ENCODE measurements at regions not wholly inside any gene's neighbourhood (a gene's known extent, or its start where the extent isn't known, plus 50 kb on each side); places are given as distances from the start of the nearest gene placed in this dataset.

DNA sequence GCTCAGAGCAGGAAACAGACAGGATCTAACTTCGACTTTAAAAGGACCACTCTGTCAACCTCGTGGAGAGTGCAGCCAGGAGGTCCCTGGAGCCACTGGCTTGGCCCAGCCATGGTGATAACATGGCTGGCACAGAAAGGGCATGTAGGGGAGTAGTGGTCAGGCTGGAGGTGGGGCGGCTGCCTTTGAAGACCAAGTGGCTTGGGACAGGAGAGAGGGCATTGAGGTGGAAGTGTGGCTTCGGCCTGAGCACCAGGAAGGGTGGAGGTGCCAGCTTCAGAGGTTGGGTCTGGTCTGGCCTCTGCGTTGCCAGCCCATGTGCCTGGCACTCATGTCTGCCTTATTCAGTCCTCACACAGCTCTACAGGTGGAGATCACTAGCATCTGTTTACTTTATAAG lies 270.0 kb downstream of the NSG2 start:
- ChIA-PET CTCF (ENCODE audit: partially characterized antibody) (interaction anchor here (0.5 to 13.1 kb wide), 23 partner anchors 9 to 1003 kb away, joined by 3 to 187 read pairs (median 3); partner anchors contain the start of gene NSG2), POLR2A (ENCODE audit: partially characterized antibody) (no interaction called here)
- Histone ChIP-seq H2BK15ac (ENCODE audit: low read length) (no peak overlapping the region), H3K4me1 (replicated peaks in 1 of 4; ENCODE audit: control insufficient read depth in 3 of 4, insufficient read depth in 4 of 4, low read length in 3 of 4) (peaks cover 0 to 7% (median 0%) of the 10 kb centered on the region in 4 experiments; a peak in 1 of 7 replicates), H3K79me1 (ENCODE audit: low read depth, low read length) (no peaks in the 10 kb centered on the region), H3K27ac (ENCODE audit: low read depth, low read length) (no peak overlapping the region), H4K91ac (replicated peaks; ENCODE audit: insufficient read length, low read length) (no peak overlapping the region), H3K23me2 (ENCODE audit: low read depth, low read length) (peaks cover 4% of the 10 kb centered on the region; the same call in 1 of the 2 replicates), H3K27me3 (replicated peaks in 1 of 4; ENCODE audit: control insufficient read depth in 3 of 4, extremely low read depth in 1 of 4, insufficient read depth in 3 of 4, low read length in 3 of 4) (peaks cover 0 to 13% (median 7%) of the 10 kb centered on the region in 4 experiments; a peak in 5 of 7 replicates), H3K4me2 (ENCODE audit: insufficient read depth in 1 of 2, low read depth in 2 of 2, low read length in 2 of 2) (no peak overlapping the region), H3K23ac (ENCODE audit: insufficient read length) (no peak overlapping the region), H3K4ac (replicated peaks; ENCODE audit: insufficient read length, low read depth, low read length) (no peak overlapping the region), H2AFZ (ENCODE audit: low read length) (no peak overlapping the region), H2AK5ac (ENCODE audit: low read depth, low read length) (no peak overlapping the region), H3K18ac (ENCODE audit: extremely low read depth, low read length) (no peak overlapping the region; the same call in 1 of the 2 replicates), H2BK120ac (replicated peaks; ENCODE audit: low read depth, low read length) (no peak overlapping the region), H3K9ac (replicated peaks in 1 of 4; ENCODE audit: extremely low read depth in 1 of 4, low read depth in 3 of 4, low read length in 3 of 4) (no peak overlapping the region), H2BK20ac (ENCODE audit: low read length) (no peak overlapping the region), H4K8ac (ENCODE audit: extremely low read depth, insufficient read depth, low read length) (no peak overlapping the region), H3K4me3 (ENCODE audit: extremely low read depth in 1 of 4, insufficient read depth in 2 of 4, low read depth in 3 of 4, low read length in 4 of 4) (no peak overlapping the region), H3K56ac (replicated peaks; ENCODE audit: insufficient read length, low read depth, low read length) (no peak overlapping the region), H4K20me1 (replicated peaks in 1 of 2; ENCODE audit: control insufficient read depth in 1 of 2, insufficient read depth in 2 of 2, low read length in 2 of 2) (no peaks in the 10 kb centered on the region), H3K79me2 (ENCODE audit: control insufficient read depth in 1 of 2, insufficient read depth in 2 of 2, low read length in 2 of 2) (no peaks in the 10 kb centered on the region), H2BK12ac (ENCODE audit: low read depth, low read length) (no peak overlapping the region), H3K9me3 (ENCODE audit: insufficient read depth in 2 of 2, low read depth in 1 of 2, low read length in 1 of 2) (no peaks in the 10 kb centered on the region), H3K36me3 (ENCODE audit: control insufficient read depth in 2 of 4, insufficient read depth in 4 of 4, low read length in 3 of 4) (no peaks in the 10 kb centered on the region), H4K5ac (ENCODE audit: insufficient read length, low read depth, low read length) (no peak overlapping the region), H3K14ac (ENCODE audit: insufficient read length) (no peak overlapping the region), H2BK5ac (ENCODE audit: low read depth, low read length) (no peak overlapping the region)
- DNase-seq (ENCODE audit: low read depth in 1 of 2, low spot score in 2 of 2) = no peak
- FAIRE-seq = no peak
- WGBS, 2 experiments (ENCODE audit: extremely low coverage in 1 of 2, insufficient coverage in 1 of 2, insufficient read length in 1 of 2, insufficient replicate concordance in 2 of 2, low coverage in 1 of 2, low lambda C conversion rate in 2 of 2, missing lambda C conversion rate in 1 of 2) = 83% methylated on average over 5 of the region's 5 CpGs; no CpG with 5 or more reads in 1 of the 2 experiments
- TF ChIP-seq NRF1 (IDR thresholded peaks at IDR 0.05; ENCODE audit: low read depth, low read length) = no peak
- TF ChIP-seq FOSL1 (IDR thresholded peaks at IDR 0.05; ENCODE audit: insufficient read depth, low read depth, low read length) = no peak
- TF ChIP-seq CHD1 (IDR thresholded peaks at IDR 0.05; ENCODE audit: low read depth, low read length) = no peak
- TF ChIP-seq PHF8 (conservative IDR thresholded peaks at IDR 0.05; ENCODE audit: low read depth, low read length) = no peak
- no peak for TF ChIP-seq RFX5 (IDR thresholded peaks at IDR 0.05; ENCODE audit: borderline replicate concordance, low read depth, low read length)
- TF ChIP-seq NANOG (IDR thresholded peaks at IDR 0.05; ENCODE audit: insufficient read depth, low read depth, low read length, poor library complexity, severe bottlenecking) = no peak
- no peak for TF ChIP-seq YY1 (IDR thresholded peaks at IDR 0.05; ENCODE audit: low read depth, low read length)
- TF ChIP-seq CREB1 (IDR thresholded peaks at IDR 0.05) = no peak
- no peak for TF ChIP-seq POLR2AphosphoS5 (IDR thresholded peaks at IDR 0.05; ENCODE audit: low read depth, low read length)
- TF ChIP-seq EGR1 (IDR thresholded peaks at IDR 0.05; ENCODE audit: borderline replicate concordance, low read depth, low read length) = no peak
- no peak for TF ChIP-seq EZH2 (IDR thresholded peaks at IDR 0.05; ENCODE audit: low read depth, low read length, severe bottlenecking)
- TF ChIP-seq, protein P1, sequence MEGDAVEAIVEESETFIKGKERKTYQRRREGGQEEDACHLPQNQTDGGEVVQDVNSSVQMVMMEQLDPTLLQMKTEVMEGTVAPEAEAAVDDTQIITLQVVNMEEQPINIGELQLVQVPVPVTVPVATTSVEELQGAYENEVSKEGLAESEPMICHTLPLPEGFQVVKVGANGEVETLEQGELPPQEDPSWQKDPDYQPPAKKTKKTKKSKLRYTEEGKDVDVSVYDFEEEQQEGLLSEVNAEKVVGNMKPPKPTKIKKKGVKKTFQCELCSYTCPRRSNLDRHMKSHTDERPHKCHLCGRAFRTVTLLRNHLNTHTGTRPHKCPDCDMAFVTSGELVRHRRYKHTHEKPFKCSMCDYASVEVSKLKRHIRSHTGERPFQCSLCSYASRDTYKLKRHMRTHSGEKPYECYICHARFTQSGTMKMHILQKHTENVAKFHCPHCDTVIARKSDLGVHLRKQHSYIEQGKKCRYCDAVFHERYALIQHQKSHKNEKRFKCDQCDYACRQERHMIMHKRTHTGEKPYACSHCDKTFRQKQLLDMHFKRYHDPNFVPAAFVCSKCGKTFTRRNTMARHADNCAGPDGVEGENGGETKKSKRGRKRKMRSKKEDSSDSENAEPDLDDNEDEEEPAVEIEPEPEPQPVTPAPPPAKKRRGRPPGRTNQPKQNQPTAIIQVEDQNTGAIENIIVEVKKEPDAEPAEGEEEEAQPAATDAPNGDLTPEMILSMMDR (IDR thresholded peaks at IDR 0.05; ENCODE audit: control extremely low read depth in 1 of 3, insufficient read depth in 1 of 3, low read depth in 1 of 3, low read length in 3 of 3) = no peak
- TF ChIP-seq GTF2F1 (IDR thresholded peaks at IDR 0.05; ENCODE audit: borderline replicate concordance, low read depth, low read length) = no peak
